ENCODE measurements at regions not wholly inside any gene's neighbourhood (a gene's known extent, or its start where the extent isn't known, plus 50 kb on each side); places are given as distances from the start of the nearest gene placed in this dataset.

DNA sequence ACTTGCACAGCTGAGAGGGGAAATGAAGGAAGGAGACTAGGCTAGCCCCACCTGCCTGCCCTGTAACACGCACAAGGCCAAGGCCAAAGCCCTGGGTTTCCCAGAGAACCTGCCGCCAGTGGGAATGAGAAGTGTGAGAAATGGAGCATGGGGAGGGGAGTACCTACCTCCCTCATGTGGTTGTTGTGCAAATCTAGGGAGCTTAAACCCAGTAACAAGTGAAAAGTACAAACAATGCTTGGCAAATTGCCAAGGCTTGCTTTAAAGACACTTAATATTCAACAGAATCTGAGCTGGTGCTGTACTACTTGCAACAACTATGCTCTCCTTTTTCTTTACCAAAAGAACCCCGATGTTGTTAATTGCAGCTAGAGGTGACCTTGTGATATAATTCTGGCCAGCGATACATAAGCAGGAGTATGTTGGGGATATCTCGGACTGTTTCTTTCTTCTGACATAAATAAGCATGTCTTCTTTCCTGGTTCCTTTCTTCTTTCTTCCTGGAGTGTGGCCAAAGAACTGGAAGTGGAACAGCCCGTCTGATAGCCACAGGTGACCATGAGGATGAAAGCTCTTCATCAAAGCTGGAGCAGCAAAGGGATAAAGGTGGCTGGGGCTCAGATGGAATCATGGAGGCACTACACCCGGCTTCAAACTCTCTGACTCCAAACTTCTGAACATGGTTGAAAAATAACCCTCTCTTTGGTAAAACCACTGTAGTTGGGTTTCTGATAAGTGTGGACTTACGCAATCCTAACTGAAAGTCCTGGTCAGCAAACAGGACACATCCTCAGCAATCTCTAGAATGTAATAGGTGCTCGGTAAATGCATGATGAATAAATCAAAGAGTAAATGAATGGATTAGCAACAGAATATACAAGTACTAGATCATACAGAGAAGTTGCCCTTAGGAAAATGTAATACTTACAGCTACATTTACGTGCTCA lies 207.9 kb downstream of the NUAK1 start:
- no peak for DNase-seq (ENCODE audit: low spot score)

DNA sequence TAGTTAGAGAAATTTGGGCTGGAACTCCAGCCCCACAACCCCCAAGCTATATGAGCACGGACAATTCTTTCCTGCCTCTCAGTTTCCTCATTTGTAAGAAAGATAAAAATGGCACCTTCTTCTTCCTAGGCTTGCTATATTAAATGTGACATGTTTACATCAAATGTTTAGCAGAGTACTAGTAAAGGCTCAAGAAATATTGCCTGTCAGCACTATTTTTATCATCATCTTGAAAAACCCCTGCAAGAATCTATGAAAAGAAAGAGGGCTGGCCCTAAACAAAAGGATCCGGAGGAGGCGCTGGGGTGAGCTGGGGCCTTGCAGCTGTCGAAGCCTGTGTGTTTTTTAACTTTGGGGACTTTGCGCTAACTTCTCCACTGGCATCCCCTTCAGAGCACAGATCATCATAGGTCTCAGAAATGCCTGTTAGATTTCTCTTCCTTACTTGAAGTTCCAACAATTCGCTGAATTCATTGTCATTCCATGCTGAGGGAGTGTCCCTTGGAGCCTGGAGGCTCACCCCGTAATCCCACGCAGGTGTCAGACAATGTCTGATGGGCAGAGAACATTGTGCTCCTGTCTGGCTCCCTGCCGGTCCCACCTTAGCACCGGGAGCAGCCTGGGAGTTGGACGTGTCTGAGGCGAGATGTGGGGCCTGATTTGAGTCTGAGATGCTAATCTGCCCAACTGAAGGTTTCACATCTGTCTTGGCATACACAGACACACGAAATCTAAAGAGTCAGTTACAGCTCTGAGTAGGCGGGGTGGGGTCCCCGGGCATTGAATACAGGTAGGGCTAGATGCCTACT lies 206.8 kb downstream of the NUAK1 start:
- DNase-seq (ENCODE audit: low spot score), result no peak

DNA sequence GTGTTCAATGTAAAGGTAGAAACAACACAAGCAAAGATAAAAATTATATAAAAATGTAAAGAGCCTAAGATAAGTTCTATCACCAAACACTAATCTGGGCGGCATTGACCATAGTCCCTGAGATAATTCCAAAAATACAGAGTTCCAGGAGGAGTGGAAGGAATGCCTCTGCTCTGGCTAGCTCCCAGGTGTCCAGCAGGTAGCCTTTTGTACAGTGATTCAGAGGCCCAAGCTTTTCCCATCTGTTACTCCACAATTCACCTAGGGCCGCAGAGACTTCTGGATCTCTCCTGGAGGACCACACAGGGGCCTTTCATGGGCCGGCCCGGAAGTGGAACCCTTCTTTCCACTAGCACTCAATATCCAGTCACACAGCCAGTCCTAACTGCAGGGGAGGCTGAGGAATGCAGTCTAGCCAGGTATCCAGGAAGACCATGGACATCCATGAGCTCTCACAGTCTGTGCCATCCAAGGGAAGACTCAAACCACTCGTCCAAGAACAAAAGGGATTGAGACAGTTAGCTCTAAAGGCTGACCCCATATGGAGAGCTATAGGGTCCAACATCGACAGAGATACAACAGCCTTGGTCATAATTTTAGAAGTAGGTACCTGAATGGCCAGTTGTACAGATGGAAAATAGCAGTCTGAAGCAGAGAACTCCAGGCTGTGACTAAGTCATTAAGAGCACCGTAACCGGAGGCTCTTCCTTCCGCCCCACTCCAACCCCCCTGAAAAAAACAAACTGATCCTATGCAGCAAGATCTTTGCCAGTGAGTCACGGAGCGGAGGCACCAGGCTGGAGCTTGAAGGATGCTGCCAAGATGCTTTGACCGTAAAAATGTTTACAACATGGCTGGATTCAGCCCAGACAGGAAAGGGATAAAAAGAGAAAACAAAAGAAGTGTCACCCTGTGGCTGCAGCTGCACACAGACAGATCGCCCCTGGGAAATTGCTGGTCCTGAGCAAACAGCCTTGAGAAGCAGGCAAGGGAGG lies 204.8 kb downstream of the NUAK1 start:
- peak; percentile 93 for DNase-seq (ENCODE audit: low spot score)

DNA sequence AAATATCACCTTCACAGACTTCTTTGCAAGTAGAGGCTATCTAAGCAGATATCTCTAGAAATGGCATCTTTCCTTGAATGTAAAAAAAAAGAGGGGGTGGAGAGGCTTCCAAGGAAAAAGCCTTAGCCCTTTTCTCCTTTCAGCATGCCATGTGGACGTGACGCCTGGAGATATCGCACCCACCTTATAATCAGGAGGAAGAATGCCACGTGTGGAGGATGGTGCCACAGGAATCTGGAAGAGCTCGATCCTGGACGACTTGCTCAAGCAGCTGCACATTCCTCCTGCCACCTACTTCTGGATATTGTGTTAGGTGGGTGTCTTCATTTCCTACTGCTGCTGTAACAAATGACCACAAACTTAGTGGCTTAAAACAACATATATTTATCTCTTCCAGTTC lies 203.6 kb downstream of the NUAK1 start:
- DNase-seq (ENCODE audit: low spot score), result peak; percentile 35

DNA sequence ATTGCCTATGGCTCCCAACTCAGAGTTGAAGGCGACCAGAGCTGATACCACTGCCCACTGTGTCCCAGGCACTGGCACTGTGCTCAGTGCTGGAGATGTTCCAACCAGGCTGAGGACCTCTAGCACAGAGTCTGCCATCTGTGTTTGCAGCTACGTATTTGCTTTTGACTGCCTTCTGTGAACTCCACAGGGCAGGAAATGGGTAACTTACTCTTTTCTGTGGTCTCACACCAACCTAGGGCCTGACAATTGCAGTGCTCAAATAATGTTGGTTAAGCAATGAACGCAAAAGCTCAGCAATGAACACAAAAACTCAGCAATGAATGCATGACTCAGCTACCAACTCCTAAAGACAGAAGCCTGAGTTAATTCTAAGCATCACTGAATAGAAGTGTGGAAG lies 202.8 kb downstream of the NUAK1 start:
- DNase-seq (ENCODE audit: low spot score), result peak; percentile 30

DNA sequence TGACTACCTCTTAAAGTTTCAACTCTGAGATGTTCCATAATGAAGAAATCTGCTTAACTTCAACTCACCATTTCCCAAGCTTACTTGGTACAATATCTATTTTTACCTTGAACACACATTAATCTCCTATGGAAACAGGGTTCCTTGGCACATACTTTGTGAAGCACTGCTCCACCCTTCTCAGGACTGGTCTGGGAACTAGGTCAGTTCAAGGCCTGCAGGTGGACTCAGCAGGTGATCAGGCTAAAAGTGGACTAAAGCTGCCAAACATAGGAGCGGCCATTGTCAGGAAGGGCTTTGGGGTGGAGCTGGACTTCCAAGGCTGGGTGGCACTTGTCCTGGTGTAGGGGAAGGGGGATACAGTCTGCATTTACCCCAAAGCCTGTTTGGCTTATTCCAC lies 202.3 kb downstream of the NUAK1 start:
- no peak for DNase-seq (ENCODE audit: low spot score)

DNA sequence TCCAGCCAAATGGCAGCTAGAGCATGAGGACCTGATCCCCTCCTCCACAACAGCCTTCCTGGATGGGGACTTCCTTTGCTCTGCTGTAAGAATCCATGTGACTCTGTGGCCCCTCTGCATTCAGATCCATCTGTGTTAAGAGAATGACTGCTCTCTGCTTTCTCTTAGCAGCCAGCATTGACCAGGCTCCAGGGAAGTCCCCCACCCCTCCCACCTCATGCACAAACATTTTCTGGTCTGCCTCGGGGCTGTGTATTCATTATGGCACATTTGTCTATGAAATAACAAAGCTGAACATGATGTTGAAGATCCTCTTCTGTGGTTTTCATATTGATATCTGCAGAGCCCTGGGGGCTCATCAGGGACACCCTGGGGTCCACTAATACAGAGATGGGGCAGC lies 201.7 kb downstream of the NUAK1 start:
- DNase-seq (ENCODE audit: low spot score), result no peak

DNA sequence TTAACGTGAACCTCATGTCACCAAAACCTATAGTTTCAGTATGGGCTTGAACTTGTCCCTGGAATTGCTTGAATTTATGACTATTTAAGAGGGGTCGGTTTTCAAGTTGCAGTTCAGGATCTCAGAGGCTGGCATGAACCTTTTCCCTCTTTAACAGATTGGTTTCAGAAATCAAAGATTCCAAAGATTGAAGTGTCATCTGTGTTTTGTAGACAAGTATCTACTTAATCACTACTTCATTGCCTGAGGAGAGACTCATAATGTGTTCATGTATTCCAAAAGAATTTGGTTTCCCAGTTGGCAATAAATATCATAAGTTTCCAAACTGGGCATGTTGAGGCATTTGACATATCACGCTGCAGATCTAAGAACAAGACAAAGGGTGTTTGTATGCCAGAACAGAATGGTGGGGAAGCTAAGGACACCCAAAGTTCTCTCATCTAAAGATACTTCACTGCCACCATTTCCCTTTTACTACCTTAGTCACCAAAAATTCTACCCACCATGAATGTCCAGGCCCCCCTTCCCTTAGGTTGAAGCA lies 199.5 kb downstream of the NUAK1 start:
- DNase-seq (ENCODE audit: low spot score), result no peak

DNA sequence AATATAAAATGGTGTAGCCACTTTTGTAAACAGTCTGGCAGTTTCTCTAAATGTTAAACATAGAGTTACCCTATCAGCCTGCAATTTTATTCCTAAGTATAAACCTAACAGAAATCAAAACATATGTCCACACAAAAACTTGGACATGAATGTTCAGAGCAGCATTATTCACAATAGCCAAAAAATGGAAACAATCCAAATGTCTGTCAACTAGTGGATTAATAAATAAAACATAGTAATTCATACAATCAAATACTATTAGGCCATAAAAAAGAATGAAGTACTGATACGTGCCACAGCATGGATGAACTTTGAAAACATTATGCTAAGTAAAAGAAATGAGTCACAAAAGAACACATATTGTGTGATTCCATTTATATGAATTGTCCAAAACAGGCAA lies 196.5 kb downstream of the NUAK1 start:
- no peak for DNase-seq (ENCODE audit: low spot score)

DNA sequence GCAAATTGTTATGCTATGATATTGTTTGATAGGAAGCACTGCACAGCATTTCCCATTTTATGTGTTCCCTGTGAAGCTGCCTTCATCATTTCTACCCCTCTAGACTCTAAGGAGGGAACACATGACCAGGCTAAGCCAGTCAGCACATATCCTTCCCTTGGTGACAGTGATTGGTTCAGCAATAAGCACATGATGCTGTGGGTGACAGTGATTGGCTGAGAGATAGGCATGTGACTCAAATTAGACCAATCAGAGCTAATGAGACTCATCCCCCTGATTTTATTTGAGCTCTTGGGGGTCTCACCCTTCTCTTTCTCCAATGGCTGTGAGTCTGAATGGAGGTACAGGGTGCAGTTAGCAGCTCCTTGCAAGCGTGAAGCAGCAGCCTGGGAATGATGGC lies 195.2 kb downstream of the NUAK1 start:
- DNase-seq (ENCODE audit: low spot score), result no peak

DNA sequence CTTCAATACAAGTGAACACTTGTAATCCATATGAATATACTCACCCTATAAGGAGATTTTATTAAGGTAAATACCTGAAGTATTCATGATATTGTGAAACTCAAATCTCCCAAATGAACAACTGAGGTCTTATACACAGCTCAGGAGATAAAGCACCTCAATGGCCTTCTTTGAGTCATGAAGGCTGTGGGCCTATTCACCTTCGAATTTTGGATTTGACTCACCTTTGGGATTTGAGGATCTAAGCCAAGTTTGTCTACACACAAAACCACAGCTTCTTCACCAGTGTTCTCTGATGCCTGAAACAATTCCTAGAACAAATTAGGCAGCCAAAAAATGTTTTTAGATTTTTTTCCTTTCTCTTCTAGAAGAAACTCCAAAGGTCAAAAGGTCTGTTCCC lies 194.1 kb downstream of the NUAK1 start:
- DNase-seq (ENCODE audit: low spot score), result no peak

DNA sequence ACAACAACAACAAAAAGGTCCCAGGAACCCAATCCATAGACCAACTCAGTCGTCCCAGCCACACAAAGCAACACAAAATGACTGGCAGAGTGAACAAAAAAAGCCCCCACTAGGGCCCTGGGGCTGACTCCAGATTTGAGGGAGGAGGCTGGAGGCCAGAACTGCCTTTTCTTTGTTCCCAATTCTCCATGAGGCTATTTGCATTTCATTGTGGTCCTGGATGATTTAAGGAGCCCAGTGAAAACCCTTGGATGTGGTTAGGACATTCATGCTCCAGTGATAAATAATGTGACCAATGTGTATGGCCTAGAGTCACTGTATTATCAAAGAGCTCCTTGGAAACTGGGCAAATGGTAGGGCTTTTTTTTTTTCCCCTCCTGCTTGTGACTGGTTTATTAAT lies 192.9 kb downstream of the NUAK1 start:
- DNase-seq (ENCODE audit: low spot score), result no peak

DNA sequence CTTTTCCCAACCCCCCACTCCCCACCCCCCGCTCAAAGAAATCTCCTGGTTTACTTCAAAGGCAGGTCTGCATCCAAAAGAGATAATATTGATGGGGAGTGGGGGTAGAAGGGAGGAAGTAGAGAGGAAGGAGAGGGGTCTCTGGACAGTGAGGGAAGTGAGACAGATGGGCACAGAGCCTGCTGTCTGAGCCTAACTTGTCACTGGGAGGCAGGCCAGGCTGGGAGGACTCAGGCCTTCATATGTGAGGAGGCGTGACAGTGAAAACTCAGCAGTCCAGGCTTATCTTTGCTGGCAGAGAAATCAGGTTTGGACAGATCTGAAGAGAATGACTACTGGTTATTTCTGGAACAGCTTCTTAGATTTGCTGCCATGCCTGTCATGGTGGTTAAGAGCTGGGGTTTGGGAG lies 192.3 kb downstream of the NUAK1 start:
- DNase-seq (ENCODE audit: low spot score), result peak; percentile 18

DNA sequence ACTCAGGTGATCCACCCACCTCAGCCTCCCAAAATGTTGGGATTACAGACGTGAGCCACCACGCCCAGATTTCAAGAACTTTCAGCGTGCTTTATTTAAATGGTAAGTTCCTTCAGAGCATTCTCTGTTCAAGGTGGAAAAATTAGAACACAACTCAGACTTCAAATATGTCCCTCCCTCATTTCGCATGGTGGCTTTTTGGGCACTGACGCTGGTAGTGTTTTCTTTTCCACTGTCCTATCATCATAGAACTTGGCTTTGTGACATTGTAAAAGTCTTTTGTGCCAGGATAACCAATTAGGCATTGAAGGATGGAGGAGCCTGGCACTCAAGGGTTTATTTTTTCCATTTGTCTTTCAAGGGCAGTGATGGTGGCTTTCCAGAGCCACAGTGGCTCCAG lies 190.8 kb downstream of the NUAK1 start:
- no peak for DNase-seq (ENCODE audit: low spot score)

DNA sequence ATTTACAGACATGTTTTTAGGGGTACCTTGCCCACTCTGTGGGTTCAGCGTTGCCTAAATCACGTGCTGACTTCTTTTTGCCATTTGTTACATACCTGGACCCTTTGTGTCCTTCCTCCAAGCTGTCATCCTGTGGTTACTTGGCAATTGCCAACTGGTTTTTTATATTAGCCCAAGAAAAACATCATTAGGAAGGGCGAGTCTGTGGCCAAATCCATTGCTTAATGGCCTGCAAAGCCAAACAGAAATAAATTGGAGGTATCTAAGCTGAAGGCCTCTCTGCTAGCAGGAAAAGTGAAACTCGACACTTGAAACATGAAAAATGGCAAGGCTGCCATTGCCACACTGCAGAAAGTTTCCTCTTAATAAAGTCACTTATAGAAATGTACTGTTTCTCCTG lies 190.4 kb downstream of the NUAK1 start:
- peak; percentile 36 for DNase-seq (ENCODE audit: low spot score)

DNA sequence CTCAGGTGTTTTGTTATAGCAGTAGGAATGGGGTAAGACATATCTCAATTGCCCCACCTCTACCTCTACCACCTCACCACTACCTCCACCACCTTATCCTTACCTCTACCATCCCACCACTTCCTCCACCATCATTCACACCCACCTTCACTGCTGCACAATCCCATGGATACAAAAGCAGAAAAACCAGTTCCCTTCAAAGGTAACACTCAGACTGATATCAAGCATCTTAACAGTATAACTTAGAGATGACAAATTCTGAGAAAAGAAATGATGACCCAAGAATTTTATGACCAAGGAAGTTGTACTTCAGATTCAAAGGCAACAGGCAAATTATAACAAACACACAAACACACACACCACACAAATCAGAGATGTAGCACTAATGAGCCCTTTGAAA lies 189.4 kb downstream of the NUAK1 start:
- DNase-seq (ENCODE audit: low spot score), result no peak

DNA sequence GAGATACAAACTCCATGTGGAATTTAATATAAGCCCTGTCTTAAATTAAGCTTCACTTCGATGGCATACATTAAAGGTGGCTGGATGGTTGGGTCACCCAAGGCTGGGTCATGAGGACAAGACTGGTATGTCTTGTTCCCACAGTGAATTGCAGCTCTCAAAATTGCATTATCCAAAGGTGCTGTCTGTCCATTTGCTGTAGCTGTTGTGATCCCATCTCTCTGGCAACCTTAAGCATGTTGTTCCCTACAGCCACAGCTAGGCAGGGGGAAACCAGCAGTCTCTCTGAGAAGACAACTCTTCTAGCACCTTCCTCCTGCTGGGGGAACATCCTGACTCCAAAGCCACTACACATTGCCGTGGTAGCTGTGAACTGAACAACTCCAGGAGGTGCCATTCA lies 187.0 kb downstream of the NUAK1 start:
- DNase-seq (ENCODE audit: low spot score), result no peak

DNA sequence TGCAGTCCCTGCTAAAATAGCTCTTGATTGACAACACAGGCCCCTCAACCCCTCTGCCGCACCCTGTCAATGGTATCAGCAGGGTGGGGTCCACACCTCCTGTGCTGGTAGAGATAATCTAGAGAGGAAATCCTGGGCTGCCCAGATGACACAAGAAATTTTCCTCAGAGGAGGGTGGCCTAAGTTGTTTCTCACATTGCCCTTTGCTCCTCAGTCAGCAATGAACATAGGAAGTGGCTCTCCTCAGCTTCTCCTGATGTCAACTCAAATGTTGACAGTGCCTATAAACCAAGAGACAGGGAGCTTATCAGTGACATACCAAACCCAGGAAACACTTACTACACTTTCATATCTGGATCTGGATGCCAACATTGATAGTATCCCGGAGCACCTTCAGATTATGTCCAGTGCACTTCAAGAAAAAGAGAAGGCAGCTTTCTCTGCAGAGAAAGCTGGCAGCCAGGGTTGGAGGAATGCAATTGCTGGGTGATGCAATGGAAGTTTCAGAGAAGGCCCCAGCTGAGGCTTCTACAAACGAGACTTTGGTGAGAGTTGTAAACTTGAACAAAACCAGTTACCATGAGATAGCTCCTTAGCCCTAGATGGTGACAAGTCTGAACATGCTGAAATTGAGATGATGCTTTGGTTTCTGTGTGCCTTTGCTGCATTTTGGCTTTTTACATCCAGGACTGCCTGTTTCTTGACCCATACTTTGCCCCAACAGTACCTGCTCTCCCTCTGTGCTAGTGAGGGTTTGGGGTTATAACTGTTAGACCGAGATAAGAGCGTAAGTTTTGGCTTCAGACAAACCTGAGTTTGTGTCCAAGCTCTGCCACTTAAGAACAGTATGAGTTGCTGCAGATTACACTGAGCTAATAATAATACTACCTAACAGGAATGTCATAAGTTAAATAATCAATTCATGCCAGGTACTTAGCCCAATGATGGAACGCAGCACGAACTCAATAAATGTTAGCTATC lies 183.5 kb downstream of the NUAK1 start:
- DNase-seq (ENCODE audit: low spot score), result peak; percentile 51

DNA sequence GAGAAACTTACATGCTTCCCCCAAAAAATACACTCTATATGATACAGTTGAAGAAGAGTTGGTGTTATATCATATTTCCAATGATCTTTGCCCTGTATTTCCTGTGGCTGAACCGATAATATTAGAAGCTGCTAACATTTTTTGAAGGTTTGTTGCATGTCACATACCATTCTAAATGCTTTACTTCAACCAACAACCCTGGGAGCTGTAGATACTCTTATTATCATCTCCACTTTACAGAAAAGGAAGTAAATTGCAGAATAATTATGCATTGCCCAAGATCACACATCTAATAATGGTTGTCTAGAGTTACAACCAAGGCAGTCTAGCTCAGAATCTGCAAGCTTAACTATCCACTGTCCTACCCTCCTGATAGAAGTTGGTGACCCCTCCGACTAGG lies 182.8 kb downstream of the NUAK1 start:
- DNase-seq (ENCODE audit: low spot score), result no peak

DNA sequence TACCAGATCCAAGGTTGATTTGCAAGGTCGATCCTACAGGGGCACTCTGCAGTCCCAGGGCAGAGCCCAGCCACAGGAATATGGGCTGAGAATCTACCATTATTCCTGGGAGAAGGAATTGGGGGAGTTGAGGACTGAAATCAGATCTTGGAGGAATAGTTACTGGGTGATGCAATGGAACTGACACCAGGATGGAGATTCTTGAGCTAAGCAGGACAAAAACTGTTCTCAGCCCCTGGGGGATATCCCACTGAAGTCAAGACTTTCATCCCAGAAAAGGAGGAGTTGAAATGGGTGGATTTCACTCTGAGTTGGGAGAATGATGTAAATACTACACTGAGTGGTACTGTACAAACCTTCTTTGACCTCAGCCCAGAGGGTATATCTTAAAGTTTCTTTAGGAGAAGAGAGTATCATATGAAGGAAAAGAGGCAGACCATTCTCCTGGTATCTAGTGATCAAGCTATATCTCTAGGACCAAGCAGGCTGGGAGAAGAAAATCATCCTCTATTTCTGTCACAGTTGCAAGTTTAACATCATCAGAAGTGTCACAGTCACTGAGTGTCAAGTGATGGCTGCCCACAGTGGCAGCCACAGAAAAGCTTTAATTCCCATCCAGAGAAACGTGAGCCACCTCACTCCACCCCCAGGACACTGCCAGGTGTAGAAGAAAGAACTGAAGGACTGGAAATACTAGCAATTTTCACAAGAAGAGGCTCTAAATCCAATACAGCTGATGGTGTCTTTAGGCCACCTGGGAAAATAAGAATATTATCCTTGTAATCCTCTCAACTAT lies 181.9 kb downstream of the NUAK1 start:
- DNase-seq (ENCODE audit: low spot score), result no peak
